H1 (cell line): ENCODE measurements at regions not wholly inside any gene's neighbourhood (a gene's known extent, or its start where the extent isn't known, plus 50 kb on each side); places are given as distances from the start of the nearest gene placed in this dataset.

Experiments used
- ATF2 ChIP-seq: IDR thresholded peaks from 2 replicates; pipeline ENCODE4 v1.6.1; 2012; ENCODE audit warnings: low read length, inconsistent platforms
- CBX8 ChIP-seq: fragments of 300-800, 300-1000 bp; sonication (generic); IDR thresholded peaks from 2 replicates; pipeline ENCODE4 v1.7.1; 2016; ENCODE audit warnings: low read depth, low read length, borderline replicate concordance
- CHD7 ChIP-seq: fragments of 300-600 bp; sonication (generic); IDR thresholded peaks from 2 replicates; pipeline ENCODE4 v1.7.1; 2012; ENCODE audit warnings: low read length, moderate library complexity, mild to moderate bottlenecking, inconsistent platforms; ENCODE audit not compliant: insufficient replicate concordance
- EZH2 ChIP-seq: fragments of 200-600 bp; sonication (generic); IDR thresholded peaks from 2 replicates; pipeline ENCODE4 v1.7.1; 2012; ENCODE audit warnings: low read depth, mild to moderate bottlenecking, moderate library complexity, low read length, inconsistent platforms; ENCODE audit not compliant: severe bottlenecking
- MAFK ChIP-seq: IDR thresholded peaks from 2 replicates; pipeline ENCODE4 v1.6.1; 2012; ENCODE audit warnings: low read depth, mild to moderate bottlenecking, improper control_type of control experiment, low read length
- RFX5 ChIP-seq: IDR thresholded peaks from 2 replicates; pipeline ENCODE4 v1.6.1; 2011; ENCODE audit warnings: low read depth, low read length, improper control_type of control experiment, borderline replicate concordance
- RNF2 ChIP-seq: fragments of 200-900, 300-1000 bp; sonication (generic); IDR thresholded peaks from 2 replicates; pipeline ENCODE4 v1.7.1; 2016; ENCODE audit warnings: borderline replicate concordance, low read depth, mild to moderate bottlenecking, antibody characterized with exemption, low read length; ENCODE audit not compliant: poor library complexity, severe bottlenecking; ENCODE audit errors: missing control alignments
- RXRA ChIP-seq: IDR thresholded peaks from 2 replicates; pipeline ENCODE4 v1.6.1; 2011; ENCODE audit warnings: low read depth, mild to moderate bottlenecking, low read length, moderate library complexity; ENCODE audit not compliant: insufficient read depth
- SIRT6 ChIP-seq: IDR thresholded peaks from one replicate; pipeline ENCODE4 v1.7.1; 2012; ENCODE audit warnings: low read length, inconsistent platforms

- TF ChIP-seq CHD7: no peak
- TF ChIP-seq EZH2: no peak
- TF ChIP-seq MAFK: no peak
- no peak for TF ChIP-seq RNF2
- TF ChIP-seq RXRA: no peak
- no peak for TF ChIP-seq SIRT6
- no peak for TF ChIP-seq ATF2
- TF ChIP-seq CBX8: no peak
- TF ChIP-seq RFX5: no peak
These were observed 1059.6 kb upstream of the SLIT2 start (continued) for GRCh38 chr4:19191979-19192650.
